Activated CD8-positive, alpha-beta memory T cell treated with anti-CD3 and anti-CD28 coated beads, Interleukin-2, amount 50 U/mL, for 4 hours (primary cell): ENCODE measurements at regions not wholly inside any gene's neighbourhood (a gene's known extent, or its start where the extent isn't known, plus 50 kb on each side); places are given as distances from the start of the nearest gene placed in this dataset.
"Not testable (repeated sequence)": the region's sequence is repeated elsewhere in the genome, so short reads cannot be mapped to it uniquely, and the experiment has no call there.

Experiments used
- DNase-seq: peaks from one replicate; pipeline ENCODE4 v3.0.0-alpha.2; 2020

GRCh38 chr5:54883374-54884194, 101.8 kb downstream of the ESM1 start:
- no peak for DNase-seq

GRCh38 chr5:54882841-54883240, 102.6 kb downstream of the ESM1 start:
- no peak for DNase-seq

GRCh38 chr5:54882101-54882500, 103.3 kb downstream of the ESM1 start:
- DNase-seq: no peak

GRCh38 chr5:54881286-54882005, 103.9 kb downstream of the ESM1 start:
- no peak for DNase-seq

- no peak for DNase-seq
Measured at GRCh38 chr5:54876976-54877375, 108.4 kb downstream of the ESM1 start.

- DNase-seq: no peak
Measured at GRCh38 chr5:54876556-54876955, 108.8 kb downstream of the ESM1 start.

- DNase-seq: no peak
Measured at GRCh38 chr5:54874337-54875021, 110.9 kb downstream of the ESM1 start.

- no peak for DNase-seq
Measured at GRCh38 chr5:54873691-54874090, 111.7 kb downstream of the ESM1 start.

- no peak for DNase-seq
Measured at GRCh38 chr5:54872810-54873209, 112.6 kb downstream of the ESM1 start.

- DNase-seq: no peak
Measured at GRCh38 chr5:54870271-54870670, 115.1 kb downstream of the ESM1 start.

GRCh38 chr5:54869691-54870090, 115.7 kb downstream of the ESM1 start:
- DNase-seq: no peak

- no peak for DNase-seq
Measured at GRCh38 chr5:54868511-54869483, 116.6 kb downstream of the ESM1 start.

- DNase-seq: no peak
Measured at GRCh38 chr5:54867310-54867944, 118.0 kb downstream of the ESM1 start.

- DNase-seq: not testable (repeated sequence)
Measured at GRCh38 chr5:54864911-54865515, 120.4 kb downstream of the ESM1 start.

- no peak for DNase-seq
Measured at GRCh38 chr5:54862036-54862435, 123.4 kb downstream of the ESM1 start.

- DNase-seq: no peak
Measured at GRCh38 chr5:54861212-54861894, 124.0 kb downstream of the ESM1 start.

GRCh38 chr5:54860321-54860720, 125.1 kb downstream of the ESM1 start:
- DNase-seq: no peak

GRCh38 chr5:54859316-54859715, 126.1 kb downstream of the ESM1 start:
- no peak for DNase-seq

- DNase-seq: no peak
Measured at GRCh38 chr5:54854883-54855581, 130.4 kb downstream of the ESM1 start.

- DNase-seq: no peak
Measured at GRCh38 chr5:54852007-54852406, 133.4 kb downstream of the ESM1 start.
